Activated T-cell treated with anti-CD3 and anti-CD28 coated beads for 1 hour (primary cell): ENCODE measurements at regions not wholly inside any gene's neighbourhood (a gene's known extent, or its start where the extent isn't known, plus 50 kb on each side); places are given as distances from the start of the nearest gene placed in this dataset.

Source experiments
- DNase-seq: peaks from one replicate; pipeline ENCODE4 v3.0.0-alpha.2; 2020; ENCODE audit warnings: low read depth

DNA sequence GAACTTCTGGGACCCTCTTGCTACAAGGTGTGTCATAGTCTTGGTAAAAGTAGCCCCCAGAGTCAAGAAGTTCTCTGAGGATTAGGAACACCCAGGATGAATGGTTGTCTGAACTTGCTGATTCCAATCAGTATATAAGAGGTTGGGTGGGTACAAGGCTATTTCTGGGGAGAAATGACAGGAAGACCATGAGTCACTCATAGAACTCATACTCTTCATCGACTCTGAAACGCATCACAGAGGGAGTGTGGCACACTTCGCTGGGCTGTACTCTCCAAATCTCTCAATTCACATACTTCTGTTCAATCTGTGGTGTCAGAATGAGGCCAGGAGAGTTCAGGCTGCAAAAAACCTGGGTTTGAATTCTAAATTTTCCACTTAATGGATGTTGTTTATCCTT is 193.2 kb upstream of the LEF1 start:
- DNase-seq: no peak

DNA sequence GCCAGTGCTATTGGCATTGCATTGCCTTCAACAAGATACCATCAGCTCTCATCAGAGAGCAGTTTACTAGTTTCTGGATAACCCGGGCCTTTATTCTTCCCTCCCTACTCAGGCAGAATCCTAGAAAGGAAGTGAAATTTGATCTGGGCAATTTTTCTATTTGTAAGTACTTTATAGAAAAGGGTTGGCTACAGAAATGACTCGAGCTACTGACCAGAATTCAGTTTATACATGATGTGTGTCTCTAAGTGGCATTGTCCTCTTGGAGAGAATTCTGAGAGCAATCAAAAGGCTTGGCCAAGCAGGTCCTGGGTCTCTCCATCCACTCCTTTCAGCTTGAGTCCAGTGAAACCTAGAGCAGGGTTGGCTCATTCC is 192.7 kb upstream of the LEF1 start:
- DNase-seq: no peak

DNA sequence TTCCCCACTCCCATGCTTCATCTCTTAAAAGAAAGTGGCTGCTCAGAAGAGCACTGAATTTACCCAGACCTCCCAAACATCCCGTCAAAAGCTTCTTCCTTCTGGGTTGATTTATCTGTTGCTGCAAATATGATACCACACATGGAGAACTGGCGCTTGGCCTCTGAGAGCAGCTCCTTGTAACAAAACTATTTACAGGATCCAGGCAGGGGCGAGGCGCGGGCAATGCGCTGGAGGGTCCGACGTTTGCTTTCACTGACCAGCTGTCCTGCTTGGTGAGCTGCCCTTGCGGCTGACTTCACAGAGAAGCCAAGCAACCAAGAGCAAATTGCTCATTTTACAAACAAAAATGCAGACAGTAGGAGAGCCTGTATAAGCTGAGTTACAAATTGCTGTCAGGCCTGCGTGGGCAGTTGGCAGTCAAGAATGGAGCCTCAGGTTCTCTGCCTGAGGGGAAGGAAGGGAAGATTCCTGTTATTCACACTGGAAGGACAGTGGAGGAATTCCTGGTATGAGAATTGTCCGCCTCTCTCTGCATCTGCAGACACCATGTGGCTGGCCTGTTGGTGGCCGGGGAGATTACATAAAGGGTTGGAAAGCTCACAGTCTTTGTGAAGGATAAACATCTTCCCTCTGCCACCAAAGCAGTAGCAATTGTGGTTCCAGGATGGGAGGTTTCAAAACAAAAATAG is 192.2 kb upstream of the LEF1 start:
- DNase-seq: no peak

GRCh38 chr4:108359986-108360681 is 191.4 kb upstream of the LEF1 start:
- DNase-seq: no peak

DNA sequence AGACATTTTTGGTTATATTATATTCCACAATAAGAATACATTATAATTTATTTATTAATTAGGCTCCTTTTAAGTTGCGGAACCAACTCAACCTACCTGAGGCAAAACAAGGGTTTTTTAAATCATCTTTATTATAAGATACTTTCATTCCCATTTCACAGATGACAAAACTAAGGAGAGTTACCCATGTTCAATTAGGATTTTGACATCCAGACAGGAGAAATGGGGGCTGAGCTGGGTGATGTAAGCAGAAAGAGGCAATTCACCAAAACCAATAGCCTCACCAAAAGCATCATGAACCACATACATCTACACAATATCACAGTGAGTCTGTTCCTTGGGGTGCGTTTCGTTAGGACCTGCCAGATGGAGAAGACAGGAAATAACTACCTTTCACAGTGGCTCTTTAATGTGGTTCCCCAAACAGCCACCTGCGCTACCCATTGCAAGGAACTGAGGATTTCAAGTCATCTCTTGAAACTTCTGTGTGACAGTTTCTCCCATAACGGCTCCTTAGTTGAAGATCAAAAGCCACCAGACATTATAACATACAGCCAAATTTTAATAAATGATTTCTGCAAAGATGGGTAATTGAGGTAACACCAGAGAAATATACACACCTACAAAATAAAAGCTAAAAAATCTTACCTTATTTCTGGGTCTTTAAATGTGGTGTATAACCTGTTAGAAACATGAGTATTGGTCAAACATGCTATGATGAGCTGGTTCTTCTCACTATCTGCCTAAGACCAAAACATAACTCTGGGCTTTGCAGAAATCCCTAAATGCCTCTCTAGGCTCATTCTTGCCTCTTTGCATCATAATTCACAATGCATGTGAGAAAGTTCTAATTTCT is 190.6 kb upstream of the LEF1 start:
- no peak for DNase-seq

DNA sequence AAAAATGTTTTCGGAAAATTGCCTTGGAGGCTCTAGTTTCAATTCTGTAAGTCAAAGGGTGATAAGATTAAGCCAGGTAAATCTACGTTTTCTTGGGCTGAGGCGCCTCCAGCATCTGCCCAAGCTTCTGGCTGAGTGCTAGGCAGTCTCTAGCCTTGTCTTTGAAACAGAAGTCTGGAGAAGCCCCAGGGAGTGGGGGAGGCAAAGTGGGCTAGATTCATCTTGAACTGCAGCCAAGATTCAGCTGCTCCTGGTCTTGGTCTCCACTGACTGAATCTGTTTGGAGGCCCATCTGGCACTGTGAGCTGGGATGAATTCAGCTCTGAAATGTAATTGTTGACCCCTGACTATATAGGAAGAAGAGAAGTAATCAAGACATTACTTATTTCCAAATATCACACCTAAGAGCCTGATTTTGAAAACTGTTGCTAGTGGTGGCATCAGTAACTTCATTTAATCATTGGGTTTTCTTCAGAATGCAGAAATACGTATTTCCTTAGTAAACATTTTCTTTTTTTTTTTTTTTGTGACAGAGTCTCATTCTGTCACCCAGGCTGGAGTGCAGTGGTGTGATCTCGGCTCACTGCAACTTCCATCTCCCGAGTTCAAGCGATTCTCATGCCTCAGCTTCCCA is 187.3 kb upstream of the LEF1 start:
- no peak for DNase-seq

GRCh38 chr4:108355186-108355901 is 186.6 kb upstream of the LEF1 start:
- no peak for DNase-seq

DNA sequence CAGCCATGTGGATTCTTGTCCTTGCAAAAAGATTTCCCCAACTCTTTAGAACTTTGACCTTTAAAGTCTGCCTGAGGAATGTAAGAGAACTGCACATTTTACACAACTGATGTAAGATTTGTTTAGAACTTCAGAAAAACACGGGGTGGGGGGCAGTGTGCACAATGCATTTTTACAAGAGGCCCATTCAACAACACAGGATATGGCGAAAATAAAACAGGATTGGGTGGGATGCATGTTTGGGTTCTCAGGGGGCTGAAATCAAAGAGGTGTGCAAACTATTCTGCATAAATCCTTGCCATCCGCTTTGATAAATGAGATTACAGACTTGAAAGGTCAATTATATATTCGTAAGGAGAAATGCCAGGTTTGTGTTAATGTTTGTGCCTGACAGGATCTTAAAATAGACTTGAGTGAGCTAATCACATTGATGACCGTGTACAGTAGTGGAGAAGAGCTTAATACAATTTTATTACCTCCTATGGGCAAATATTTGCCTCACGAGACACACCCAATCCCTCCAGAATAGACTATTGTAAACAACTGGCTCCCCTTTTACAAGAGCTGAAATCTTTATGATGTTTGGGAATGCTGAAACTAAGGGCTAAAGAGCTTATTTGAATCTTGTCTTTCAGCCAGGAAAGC is 184.1 kb upstream of the LEF1 start:
- no peak for DNase-seq

DNA sequence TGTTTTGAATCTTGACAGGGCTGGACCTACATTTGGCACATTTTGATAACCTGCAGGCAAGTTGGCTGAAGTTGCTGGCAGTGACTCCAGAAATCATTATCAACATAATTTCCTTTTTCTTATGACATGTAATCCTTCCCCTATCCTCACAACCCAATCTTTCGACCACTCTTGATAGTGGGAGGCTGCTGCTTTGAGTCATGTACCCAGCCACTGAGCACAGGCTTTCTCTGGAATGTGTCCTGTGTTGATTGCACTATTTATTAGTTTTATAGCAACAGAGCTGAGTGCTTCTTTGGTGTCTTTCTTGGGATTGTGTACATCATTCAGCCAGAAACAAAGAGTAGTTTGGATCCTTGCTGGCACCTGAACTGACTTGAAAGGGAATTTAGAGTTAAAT is 183.1 kb upstream of the LEF1 start:
- no peak for DNase-seq

GRCh38 chr4:108350332-108350731 is 181.6 kb upstream of the LEF1 start:
- no peak for DNase-seq

- DNase-seq: no peak
These were observed 178.1 kb upstream of the LEF1 start for GRCh38 chr4:108346818-108347210.

- DNase-seq: no peak
These were observed 177.4 kb upstream of the LEF1 start for GRCh38 chr4:108345862-108346817.

DNA sequence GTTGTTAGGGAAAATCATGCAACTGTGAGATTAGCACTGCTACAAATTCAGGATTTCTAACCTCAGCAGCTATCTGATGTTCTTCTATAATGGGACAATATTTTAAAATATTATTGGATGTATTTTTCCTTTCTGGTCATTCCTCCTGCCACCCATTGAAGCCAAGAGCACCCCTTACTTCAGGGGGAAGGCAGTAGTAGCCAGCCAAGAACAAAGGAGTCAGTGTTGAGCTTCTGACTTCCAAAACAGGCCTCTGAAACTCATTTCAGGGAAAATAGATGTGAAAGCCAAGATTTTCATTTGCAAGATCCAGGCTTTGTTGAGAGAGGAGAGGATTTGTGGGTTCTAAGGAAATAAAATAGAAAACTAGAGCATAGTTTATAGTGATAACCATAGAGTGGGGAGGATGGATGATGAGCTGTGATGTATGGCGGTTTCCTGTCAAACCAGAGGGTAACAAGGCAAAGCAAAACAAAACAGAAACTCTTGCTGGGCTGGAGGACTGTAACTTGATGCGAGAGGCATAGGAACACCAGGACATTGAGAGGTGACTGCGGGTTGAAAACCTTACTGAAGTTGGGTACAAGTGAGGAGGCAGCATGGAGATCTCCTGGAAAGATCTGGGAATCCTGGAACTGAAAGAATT is 173.7 kb upstream of the LEF1 start:
- no peak for DNase-seq

DNA sequence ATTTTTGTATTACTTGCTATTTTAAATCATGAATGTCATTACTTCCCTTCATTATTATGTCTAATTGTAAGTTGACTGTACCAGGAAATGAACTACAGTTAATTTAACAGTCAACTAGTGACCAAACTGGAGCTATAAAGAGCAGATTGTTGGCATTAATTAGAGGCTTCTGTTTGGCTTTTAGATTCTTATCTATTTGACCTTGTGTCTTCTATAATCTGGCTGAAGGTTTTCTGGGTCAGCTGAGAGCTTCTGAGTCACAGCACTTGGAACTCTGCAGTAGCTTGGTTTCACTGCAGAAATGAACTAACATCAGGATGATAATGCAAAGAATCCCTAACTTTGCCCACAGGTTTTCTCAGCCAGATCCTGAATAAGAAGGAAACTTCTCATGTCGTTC is 169.2 kb upstream of the LEF1 start:
- DNase-seq: no peak

GRCh38 chr4:108336076-108336475 is 167.3 kb upstream of the LEF1 start:
- no peak for DNase-seq

- no peak for DNase-seq
These were observed 166.3 kb upstream of the LEF1 start for GRCh38 chr4:108335081-108335480.

GRCh38 chr4:108334031-108334430 is 165.3 kb upstream of the LEF1 start:
- no peak for DNase-seq

GRCh38 chr4:108333353-108333942 is 164.7 kb upstream of the LEF1 start:
- DNase-seq: no peak

DNA sequence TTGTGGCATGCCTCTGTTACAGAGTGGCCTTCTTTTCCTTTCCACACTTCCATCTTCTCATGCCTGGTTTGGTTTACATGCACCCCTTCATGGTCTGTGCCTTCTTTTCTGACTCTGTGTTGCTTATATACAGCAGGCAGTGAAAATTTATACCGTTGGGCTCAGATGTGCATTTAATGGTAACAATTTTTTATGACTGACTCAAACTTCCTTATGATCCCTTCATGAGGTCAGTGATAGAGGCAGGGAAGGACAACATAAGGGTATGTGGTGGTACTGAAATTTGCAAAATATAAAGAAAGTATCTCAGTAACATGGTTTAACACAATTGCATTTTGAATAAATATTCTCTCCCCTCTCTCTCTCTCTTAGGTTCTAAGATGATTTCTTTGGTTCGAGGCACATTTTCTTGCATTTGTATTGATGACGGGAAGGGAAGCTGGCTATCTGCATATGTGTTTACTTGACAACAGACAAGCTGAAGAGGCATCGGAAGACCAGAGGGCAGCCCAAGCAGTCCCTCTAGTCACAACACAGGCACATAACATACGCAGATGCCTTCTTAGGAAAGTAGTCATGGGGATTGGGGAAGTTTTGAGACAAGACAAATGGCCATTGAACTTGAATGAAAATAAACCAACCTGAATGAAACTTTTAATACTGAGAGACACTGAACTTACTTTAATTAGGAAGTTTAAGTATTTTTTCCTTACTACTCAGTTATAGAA is 163.3 kb upstream of the LEF1 start:
- DNase-seq: no peak
